MCF 10A (cell line): ENCODE measurements at regions not wholly inside any gene's neighbourhood (a gene's known extent, or its start where the extent isn't known, plus 50 kb on each side); places are given as distances from the start of the nearest gene placed in this dataset.
"Not testable (repeated sequence)": the region's sequence is repeated elsewhere in the genome, so short reads cannot be mapped to it uniquely, and the experiment has no call there.

Experiments used
- BruUV-seq: library from RNA; stranded (reverse); fragments of 400-500 nt; replicated peaks from 2 replicates; lab custom pipeline; 2021; lab: Mats Ljungman, UMichigan
- CTCF ChIA-PET: fragments of 300-600 bp; sonication (Branson Sonifier 250); formaldehyde crosslinking; extraction: SDS; loops from one replicate; lab custom pipeline; 2021; ENCODE audit warnings: antibody characterized with exemption, inconsistent platforms; lab: Yijun Ruan, JAX
- POLR2A ChIA-PET: fragments of 300-600, 350-650 bp; sonication (Branson Sonifier 250); formaldehyde crosslinking; extraction: SDS; loops from one replicate; lab custom pipeline; 2020; ENCODE audit warnings: antibody characterized with exemption, inconsistent platforms; lab: Yijun Ruan, JAX
- DNase-seq: peaks from one replicate; pipeline ENCODE4 v3.0.0-alpha.2; 2018; ENCODE audit not compliant: unreplicated experiment
- H3K27ac Mint-ChIP-seq: one replicate; pipeline ENCODE4 v1.8.0; 2022; ENCODE audit warnings: mild to moderate bottlenecking, low read depth, mixed read lengths; ENCODE audit not compliant: unreplicated experiment
- H3K27me3 Mint-ChIP-seq: one replicate; pipeline ENCODE4 v1.8.0; 2022; ENCODE audit warnings: mixed read lengths; ENCODE audit not compliant: insufficient read depth, unreplicated experiment
- H3K36me3 Mint-ChIP-seq: one replicate; pipeline ENCODE4 v1.8.0; 2022; ENCODE audit warnings: mild to moderate bottlenecking, moderate library complexity, mixed read lengths; ENCODE audit not compliant: insufficient read depth, unreplicated experiment
- H3K4me1 Mint-ChIP-seq: one replicate; pipeline ENCODE4 v1.8.0; 2022; ENCODE audit warnings: mixed read lengths; ENCODE audit not compliant: insufficient read depth, unreplicated experiment
- H3K4me3 Mint-ChIP-seq: one replicate; pipeline ENCODE4 v1.8.0; 2022; ENCODE audit warnings: mild to moderate bottlenecking, moderate library complexity, mixed read lengths; ENCODE audit not compliant: unreplicated experiment
- H3K9me3 Mint-ChIP-seq: one replicate; pipeline ENCODE4 v1.8.0; 2022; ENCODE audit warnings: mixed read lengths; ENCODE audit not compliant: unreplicated experiment
- intact Hi-C: fragments of 100-400 bp; cut with micrococcal nuclease; formaldehyde crosslinking; loops from 2 replicates; pipeline ENCODE4 v1.14.1; 2022
- TF ChIP-seq, protein P1 (sequence below): fragments of 200-600 bp; IDR thresholded peaks from one replicate; pipeline ENCODE4 v1.8.0; 2022; ENCODE audit warnings: antibody characterized with exemption, mild to moderate bottlenecking; ENCODE audit not compliant: unreplicated experiment

DNA sequence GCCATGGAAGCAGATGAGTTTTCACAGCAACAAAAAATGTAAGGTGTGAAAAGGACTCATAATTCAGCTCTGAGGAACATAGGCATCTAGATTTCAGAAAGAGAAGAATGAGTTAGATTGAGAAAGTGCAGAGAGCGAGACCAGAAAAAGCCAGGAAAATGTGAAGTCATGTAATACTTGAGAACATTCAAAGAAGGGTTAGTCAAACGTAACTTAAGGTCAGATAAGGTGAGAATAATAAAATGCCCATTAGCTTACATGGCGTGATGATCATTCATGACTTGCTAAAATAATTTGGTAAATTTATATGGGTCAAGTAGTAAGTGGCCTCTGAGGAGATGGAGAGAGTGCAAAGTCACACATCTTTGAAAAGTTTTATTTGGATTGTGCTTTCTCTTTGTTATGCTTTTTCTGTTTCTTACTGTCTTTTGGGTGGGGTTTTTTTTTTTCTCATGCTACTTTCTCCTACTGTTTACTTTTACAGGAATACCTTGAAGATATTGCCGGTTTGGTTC lies 271.8 kb upstream of the NRG3 start:
- Mint-ChIP-seq H3K4me3 (no peak overlapping the region), H3K36me3 (no peaks in the 10 kb centered on the region), H3K27ac (no peak overlapping the region), H3K4me1 (peaks cover 29% of the 10 kb centered on the region), H3K9me3 (peaks cover 18% of the 10 kb centered on the region), H3K27me3 (no peaks in the 10 kb centered on the region)
- ChIA-PET POLR2A (no interaction called here), CTCF (interaction anchor here (0.6 kb wide), 1 partner anchor 39 kb away, joined by 3 read pairs; no protein-coding TSS in a partner anchor)
- no peak for DNase-seq
- intact Hi-C loops: no loop called here
- TF ChIP-seq, protein P1, sequence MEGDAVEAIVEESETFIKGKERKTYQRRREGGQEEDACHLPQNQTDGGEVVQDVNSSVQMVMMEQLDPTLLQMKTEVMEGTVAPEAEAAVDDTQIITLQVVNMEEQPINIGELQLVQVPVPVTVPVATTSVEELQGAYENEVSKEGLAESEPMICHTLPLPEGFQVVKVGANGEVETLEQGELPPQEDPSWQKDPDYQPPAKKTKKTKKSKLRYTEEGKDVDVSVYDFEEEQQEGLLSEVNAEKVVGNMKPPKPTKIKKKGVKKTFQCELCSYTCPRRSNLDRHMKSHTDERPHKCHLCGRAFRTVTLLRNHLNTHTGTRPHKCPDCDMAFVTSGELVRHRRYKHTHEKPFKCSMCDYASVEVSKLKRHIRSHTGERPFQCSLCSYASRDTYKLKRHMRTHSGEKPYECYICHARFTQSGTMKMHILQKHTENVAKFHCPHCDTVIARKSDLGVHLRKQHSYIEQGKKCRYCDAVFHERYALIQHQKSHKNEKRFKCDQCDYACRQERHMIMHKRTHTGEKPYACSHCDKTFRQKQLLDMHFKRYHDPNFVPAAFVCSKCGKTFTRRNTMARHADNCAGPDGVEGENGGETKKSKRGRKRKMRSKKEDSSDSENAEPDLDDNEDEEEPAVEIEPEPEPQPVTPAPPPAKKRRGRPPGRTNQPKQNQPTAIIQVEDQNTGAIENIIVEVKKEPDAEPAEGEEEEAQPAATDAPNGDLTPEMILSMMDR: no peak
- BruUV-seq: no TSS peak

DNA sequence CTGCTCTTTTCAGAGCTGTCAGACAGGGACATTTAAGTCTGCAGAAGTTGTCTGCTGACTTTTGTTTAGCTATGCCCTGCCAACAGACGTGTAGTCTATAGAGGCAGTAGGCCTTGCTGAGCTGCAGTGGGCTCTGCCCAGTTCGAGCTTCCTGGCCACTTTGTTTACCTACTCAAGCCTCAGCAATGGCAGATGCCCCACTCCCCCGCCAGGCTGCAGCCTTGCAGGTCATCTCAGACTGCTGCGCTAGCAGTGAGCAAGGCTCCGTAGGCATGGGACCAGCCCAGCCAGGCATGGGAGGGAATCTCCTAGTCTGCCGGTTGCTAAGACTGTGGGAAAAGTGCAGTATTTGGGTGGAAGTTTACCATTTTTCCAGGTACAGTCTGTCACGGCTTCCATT lies 230.5 kb upstream of the NRG3 start:
- CTCF ChIA-PET, H3K36me3 Mint-ChIP-seq, H3K9me3 Mint-ChIP-seq, intact Hi-C loops, H3K27ac Mint-ChIP-seq, H3K4me3 Mint-ChIP-seq, BruUV-seq, H3K4me1 Mint-ChIP-seq, H3K27me3 Mint-ChIP-seq, DNase-seq: not testable (repeated sequence)
- POLR2A ChIA-PET: interaction anchor here (0.6 kb wide), 1 partner anchor 1109 kb away, joined by 5 read pairs; no protein-coding TSS in a partner anchor

DNA sequence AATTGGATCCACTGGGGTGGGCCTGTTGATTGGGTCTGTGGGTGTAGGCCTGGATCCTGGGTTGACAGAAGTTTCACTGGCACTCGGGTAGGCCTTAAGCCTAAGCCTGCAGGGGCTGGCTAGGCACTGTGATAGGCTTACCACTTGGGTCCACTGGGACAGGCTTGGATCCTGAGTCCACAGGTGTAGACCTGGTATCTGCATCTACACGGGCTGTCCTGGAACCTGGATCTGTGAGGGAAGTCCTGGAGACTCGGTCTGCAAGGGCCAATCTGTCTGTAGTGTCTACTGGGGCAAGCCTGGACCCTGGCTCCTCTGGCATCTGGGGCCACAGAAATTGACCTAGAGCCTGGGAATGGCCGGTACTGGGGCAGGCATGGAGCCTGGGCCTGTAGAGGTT lies 219.0 kb upstream of the NRG3 start:
- no peaks in the 10 kb centered on the region for H3K27me3 Mint-ChIP-seq
- ChIA-PET POLR2A (no interaction called here), CTCF (no interaction called here)
- peaks cover 15% of the 10 kb centered on the region for H3K9me3 Mint-ChIP-seq
- DNase-seq: no peak
- TF ChIP-seq, protein P1: no peak
- BruUV-seq: no TSS peak
- H3K36me3 Mint-ChIP-seq: no peaks in the 10 kb centered on the region
- no peak overlapping the region for H3K27ac Mint-ChIP-seq
- intact Hi-C loops: no loop called here
- no peaks in the 10 kb centered on the region for H3K4me1 Mint-ChIP-seq
- H3K4me3 Mint-ChIP-seq: no peak overlapping the region

DNA sequence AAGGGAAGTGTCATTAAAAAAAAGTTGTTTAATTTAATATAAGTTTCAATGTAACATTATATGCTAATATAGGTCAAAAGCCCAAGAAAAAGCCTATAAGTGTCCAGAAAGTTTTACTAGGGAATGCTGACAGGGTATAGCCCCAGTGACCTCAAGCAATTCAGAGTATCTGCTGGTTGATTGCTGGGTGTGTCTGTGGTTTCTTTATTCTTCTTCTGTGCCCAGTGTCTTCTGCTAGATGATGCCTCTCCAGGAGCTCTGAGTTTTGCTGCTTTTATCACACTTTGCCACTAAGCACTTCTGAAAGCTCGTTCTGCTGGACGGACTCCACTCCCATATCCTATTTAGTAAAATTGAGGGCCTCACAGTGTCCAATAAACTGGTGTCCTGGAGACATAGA lies 212.2 kb upstream of the NRG3 start:
- H3K27me3 Mint-ChIP-seq: no peaks in the 10 kb centered on the region
- no peak overlapping the region for H3K4me3 Mint-ChIP-seq
- POLR2A ChIA-PET: no interaction called here
- CTCF ChIA-PET: interaction anchor here (0.6 to 1.0 kb wide), 2 partner anchors 16 to 73 kb away, joined by 3 to 4 read pairs; no protein-coding TSS in a partner anchor
- intact Hi-C loops: no loop called here
- H3K27ac Mint-ChIP-seq: no peak overlapping the region
- BruUV-seq: no TSS peak
- DNase-seq: no peak
- TF ChIP-seq, protein P1: no peak
- H3K4me1 Mint-ChIP-seq: peaks cover under 1% of the 10 kb centered on the region
- H3K36me3 Mint-ChIP-seq: no peaks in the 10 kb centered on the region
- peaks cover 7% of the 10 kb centered on the region for H3K9me3 Mint-ChIP-seq

DNA sequence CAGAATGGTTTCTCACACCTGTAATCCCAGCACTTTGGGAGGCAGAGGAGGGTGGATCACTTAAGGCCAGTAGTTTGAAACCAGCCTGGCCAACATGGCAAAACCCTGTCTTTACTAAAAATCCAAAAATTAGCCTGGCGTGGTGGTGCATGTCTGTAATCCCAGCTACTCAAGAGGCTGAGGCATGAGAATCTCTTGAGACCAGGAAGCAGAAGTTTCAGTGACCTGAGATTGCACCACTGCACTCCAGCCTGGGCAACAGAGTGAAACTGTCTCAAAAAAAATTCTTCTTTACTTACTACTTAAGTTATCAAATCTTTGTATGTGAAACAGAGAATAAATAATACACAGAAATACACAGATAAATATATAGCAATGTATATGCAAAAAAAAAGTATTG lies 210.2 kb upstream of the NRG3 start:
- intact Hi-C loops, H3K36me3 Mint-ChIP-seq, H3K9me3 Mint-ChIP-seq, H3K4me3 Mint-ChIP-seq, CTCF ChIA-PET, POLR2A ChIA-PET, H3K27me3 Mint-ChIP-seq, BruUV-seq, DNase-seq, H3K27ac Mint-ChIP-seq: not testable (repeated sequence)
- peaks cover 10% of the 10 kb centered on the region for H3K4me1 Mint-ChIP-seq
